ENCODE measurements at regions not wholly inside any gene's neighbourhood (a gene's known extent, or its start where the extent isn't known, plus 50 kb on each side); places are given as distances from the start of the nearest gene placed in this dataset.
"Not testable (repeated sequence)": the region's sequence is repeated elsewhere in the genome, so short reads cannot be mapped to it uniquely, and the experiment has no call there.

DNA sequence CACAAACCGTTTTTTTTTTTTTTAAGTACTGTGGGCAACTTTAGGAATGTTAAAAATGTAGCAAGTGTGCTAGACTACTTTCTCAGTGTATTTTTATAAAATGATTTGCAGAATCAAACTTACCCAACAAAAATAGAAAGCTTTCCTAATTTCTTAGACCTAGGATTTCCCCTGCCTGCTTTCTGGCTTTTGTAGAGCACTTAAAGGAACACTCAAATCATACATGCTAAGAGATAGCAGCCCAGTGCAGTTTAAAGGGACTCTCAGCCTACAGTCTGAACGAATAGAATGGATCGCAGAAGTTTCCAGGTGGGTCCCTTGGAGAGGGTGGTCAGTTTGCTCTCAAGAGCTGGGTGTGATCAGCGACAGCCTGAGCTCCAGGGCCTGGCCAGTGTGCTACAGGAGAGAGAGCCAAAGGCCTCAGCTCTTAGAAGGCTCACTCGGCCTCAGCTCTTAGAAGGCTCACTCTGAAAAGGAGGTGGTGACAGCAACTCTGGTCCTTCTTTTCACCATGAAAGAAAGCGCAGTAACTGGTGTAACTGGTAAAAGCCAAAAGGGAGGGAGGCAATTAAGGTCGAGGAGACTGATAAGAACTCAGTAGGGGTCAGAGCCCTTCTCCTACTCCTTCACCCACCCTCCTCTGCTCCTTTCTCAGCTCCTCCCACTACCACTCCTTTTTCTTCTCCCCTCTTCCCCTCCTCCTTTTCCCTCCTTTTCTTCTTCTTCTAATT lies 142.4 kb downstream of the ZFP64 start:
- no peak for DNase-seq

GRCh38 chr20:52047811-52048764 lies 143.5 kb downstream of the ZFP64 start:
- peak; percentile 36 to 55 for DNase-seq

GRCh38 chr20:52041966-52042365 lies 149.6 kb downstream of the ZFP64 start:
- DNase-seq: no peak

GRCh38 chr20:52039790-52040189 lies 151.8 kb downstream of the ZFP64 start:
- no peak for DNase-seq

DNA sequence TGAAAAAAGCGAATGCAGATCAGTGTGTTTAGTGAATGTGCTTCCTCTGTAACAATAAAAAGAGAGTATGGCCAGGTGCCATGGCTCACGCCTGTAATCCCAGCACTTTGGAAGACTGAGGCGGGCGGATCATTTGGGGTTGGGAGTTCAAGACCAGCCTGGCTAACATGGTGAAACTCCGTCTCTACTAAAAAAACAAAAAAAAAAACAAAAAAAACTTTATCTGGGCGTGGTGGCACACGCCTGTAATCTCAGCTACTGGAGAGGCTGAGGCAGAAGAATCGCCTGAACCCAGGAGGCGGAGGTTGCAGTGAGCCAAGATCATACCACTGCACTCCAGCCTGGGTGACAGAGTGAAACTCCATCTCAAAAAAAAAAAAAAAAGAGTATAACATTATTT lies 152.9 kb downstream of the ZFP64 start:
- DNase-seq: not testable (repeated sequence)

- DNase-seq: no peak
Observed at GRCh38 chr20:52037370-52037769, 154.2 kb downstream of the ZFP64 start.

DNA sequence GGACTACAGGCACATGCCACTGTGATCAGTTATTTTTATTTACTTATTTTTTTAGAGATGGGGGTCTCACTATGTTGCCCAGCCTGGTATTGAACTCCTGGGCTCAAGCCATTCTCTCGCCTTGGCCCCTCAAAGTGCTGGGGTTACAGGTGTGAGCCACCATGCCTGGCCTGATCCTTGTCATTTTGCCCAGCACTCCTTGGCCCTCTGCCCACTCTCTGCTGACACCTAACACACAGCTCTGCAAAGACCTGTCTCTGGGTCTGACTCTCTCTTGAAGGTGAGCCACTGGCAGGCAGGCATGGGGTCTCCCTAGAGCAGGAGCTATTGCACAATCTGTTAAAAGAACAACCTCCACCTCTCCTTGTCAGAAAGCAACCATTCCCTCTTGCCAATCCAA lies 155.6 kb downstream of the ZFP64 start:
- no peak for DNase-seq

GRCh38 chr20:52035498-52035897 lies 156.1 kb downstream of the ZFP64 start:
- no peak for DNase-seq

DNA sequence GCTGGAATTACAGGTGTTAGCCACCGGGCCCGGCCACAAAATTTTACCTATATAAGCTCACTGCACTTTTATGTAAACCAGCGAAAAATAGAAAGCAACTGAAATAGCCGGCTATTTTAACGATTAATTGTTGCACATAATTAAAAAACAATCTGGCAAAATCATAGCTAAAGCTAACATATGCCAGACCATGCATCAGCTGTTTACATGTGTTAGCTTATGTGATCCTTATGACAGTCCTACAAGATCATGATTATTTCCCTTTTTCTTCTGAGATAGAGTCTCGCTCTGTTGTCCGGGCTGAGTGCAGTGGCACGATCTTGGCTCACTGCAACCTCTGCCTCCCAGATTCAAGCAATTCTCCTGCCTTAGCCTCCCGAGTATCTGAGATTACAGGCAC lies 157.0 kb downstream of the ZFP64 start:
- DNase-seq: no peak

DNA sequence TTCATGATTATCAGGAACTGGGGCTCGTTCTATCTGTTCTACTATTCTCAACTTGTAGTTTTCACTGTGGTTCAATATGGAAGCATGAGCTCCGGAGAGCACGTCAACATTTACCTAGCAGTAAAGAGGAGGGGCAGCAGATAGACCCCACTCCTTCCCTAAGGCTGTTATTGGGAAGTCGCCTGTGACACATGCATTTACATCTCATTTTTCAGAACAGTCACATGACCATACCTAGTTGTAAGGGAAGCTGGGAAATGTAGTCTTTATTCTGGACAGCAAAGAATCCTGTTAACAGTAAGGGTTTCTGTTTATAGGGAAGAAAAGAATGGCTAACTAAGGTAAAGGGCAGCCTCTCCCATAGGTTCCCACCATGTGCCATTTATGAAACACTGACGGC lies 158.3 kb downstream of the ZFP64 start:
- no peak for DNase-seq

DNA sequence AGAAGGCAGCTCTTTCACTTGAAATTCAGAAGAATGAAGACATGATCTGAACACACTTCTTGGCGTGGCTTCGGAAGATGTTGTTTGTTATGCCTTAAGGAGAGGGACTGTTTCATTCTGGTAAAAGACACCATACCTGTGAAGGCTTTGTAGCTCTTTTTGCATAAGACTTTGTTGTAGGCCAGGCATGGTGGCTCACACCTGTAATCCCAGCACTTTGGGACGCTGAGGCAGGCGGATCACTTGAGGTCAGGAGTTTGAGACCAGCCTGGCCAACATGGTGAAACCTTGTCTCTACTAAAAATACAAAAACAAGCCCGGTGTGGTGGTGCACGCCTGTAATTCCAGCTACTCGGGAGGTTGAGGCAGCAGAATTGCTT lies 159.3 kb downstream of the ZFP64 start:
- not testable (repeated sequence) for DNase-seq

- no peak for DNase-seq
Observed at GRCh38 chr20:52031563-52032303, 159.8 kb downstream of the ZFP64 start.

DNA sequence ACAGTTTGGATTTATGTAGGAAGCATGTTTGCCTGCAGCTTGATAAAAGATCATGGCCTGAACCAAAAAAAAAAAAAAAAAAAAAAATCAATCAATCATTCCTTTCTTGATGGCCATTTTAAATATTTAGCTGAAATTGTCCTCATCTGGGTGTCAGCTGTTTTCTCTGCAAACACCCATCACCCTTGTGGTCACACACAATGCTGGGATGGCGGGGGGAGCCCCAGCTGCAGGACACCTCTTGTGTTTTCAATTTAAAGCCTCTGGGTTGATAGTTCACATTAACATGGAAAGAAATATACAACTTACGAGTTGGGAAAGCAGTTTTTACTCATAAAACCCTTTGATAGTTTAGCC lies 160.4 kb downstream of the ZFP64 start:
- no peak for DNase-seq

DNA sequence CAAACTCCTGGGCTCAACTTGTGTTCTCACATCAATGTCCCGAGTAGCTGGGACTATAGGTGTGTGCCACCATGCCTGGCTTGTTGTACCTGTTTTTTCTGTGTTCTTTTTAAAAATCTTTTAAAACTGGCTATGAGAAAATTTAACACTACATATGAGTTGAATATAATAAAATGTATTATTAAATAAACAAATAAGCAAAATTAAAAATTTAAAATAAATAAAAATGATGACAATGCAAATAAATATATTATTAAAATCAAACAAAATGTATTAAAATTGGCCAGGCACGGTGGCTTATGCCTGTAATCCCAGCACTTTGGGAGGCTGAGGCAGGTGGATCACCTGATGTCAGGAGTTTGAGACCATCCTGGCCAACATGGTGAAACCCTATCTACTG lies 162.4 kb downstream of the ZFP64 start:
- DNase-seq: not testable (repeated sequence)

- DNase-seq: no peak
Observed at GRCh38 chr20:52025938-52026337, 165.6 kb downstream of the ZFP64 start.

GRCh38 chr20:52019313-52019712 lies 172.3 kb downstream of the ZFP64 start:
- DNase-seq: no peak

- no peak for DNase-seq
Observed at GRCh38 chr20:52017669-52018317, 173.8 kb downstream of the ZFP64 start.

DNA sequence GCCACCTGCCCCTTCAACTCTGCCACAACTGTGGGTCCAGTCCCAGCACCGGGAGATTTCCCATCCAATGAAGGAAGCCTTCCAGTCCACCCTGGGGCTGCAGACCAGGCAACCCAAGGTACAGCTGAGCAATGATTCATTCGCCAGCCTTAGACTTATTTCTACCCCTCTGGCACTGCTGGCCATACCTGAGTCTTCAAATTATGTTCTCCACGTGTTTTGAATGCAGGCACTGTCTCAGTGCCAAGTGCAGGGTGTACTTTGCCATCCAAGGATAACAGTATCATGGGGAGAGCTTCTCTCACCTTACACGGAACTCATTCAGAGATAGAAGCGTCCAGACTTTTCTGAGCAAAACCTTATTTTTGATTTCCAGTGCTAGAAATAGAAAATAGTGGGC lies 175.6 kb downstream of the ZFP64 start:
- no peak for DNase-seq

DNA sequence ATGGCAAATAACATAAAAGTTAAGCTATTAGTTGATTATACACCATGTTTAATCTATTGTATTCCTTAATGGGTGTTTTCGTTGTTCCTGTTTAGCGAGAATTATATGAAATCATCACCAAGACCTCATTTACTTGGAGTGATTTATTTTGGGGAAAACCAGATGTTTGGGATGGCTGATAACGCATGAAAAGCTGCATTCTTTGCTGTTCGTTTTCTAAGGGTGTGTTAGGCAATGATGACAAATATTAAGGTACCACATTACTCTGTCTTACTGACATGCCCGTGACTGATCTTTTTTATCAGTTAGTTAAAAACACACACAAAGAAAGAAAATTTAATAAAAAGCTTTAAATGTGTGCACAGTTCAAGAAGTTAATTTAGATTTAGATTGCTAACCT lies 176.4 kb downstream of the ZFP64 start:
- DNase-seq: no peak

DNA sequence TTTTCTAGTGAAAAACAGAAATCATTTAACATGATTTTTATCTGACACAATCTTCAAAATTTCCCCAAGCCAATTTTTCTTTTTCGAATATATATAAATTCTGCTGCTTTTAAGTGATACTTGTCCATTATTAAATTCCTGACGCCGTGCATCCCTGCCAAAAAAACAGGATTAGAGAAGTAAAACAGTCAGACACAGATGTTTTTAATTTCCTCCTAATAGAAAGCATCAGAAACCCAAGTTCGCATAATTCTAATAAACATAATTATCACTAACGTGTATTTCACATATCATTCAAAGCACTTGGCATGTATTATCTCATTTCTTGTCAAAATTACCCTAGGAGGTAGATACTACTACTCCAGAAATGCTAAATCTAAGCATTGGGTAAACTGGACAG lies 179.5 kb downstream of the ZFP64 start:
- DNase-seq: no peak

- no peak for DNase-seq
Observed at GRCh38 chr20:52011093-52011492, 180.5 kb downstream of the ZFP64 start.

- DNase-seq: no peak
Observed at GRCh38 chr20:52010541-52010940, 181.0 kb downstream of the ZFP64 start.

- DNase-seq: no peak
Observed at GRCh38 chr20:52008874-52009273, 182.7 kb downstream of the ZFP64 start.
